KBM-7 (cell line): ENCODE measurements at regions not wholly inside any gene's neighbourhood (a gene's known extent, or its start where the extent isn't known, plus 50 kb on each side); places are given as distances from the start of the nearest gene placed in this dataset.
"Not testable (repeated sequence)": the region's sequence is repeated elsewhere in the genome, so short reads cannot be mapped to it uniquely, and the experiment has no call there.

Experiments
- DNase-seq: peaks from one replicate; pipeline ENCODE4 v3.0.0-alpha.2; 2015
- in situ Hi-C: fragments of 300-500 bp; cut with MboI; formaldehyde crosslinking; loops from 2 replicates; pipeline ENCODE4 v1.14.3; 2020; ENCODE audit warnings: low sequenced_read_pairs, low pct_unique_long_range_greater_than_20kb, mixed read lengths

GRCh38 chr9:26527931-26528330 is 364.7 kb downstream of the CAAP1 start:
- peak; percentile 57 for DNase-seq
- in situ Hi-C loops, result no loop called here

GRCh38 chr9:26524267-26524666 is 368.3 kb downstream of the CAAP1 start:
- no peak for DNase-seq
- in situ Hi-C loops, result no loop called here

GRCh38 chr9:26523577-26523976 is 369.0 kb downstream of the CAAP1 start:
- in situ Hi-C loops, result no loop called here
- no peak for DNase-seq

- DNase-seq, result no peak
- in situ Hi-C loops, result no loop called here
Observed at GRCh38 chr9:26520141-26520540, 372.5 kb downstream of the CAAP1 start.

GRCh38 chr9:26516773-26517343 is 375.7 kb downstream of the CAAP1 start:
- DNase-seq, result no peak
- in situ Hi-C loops, result no loop called here

- no peak for DNase-seq
- in situ Hi-C loops, result no loop called here
Observed at GRCh38 chr9:26513730-26514129, 378.9 kb downstream of the CAAP1 start.

- in situ Hi-C loops, result no loop called here
- no peak for DNase-seq
Observed at GRCh38 chr9:26510137-26510536, 382.5 kb downstream of the CAAP1 start.

- no peak for DNase-seq
- in situ Hi-C loops, result no loop called here
Observed at GRCh38 chr9:26508897-26509296, 383.7 kb downstream of the CAAP1 start.

GRCh38 chr9:26504057-26504456 is 388.5 kb downstream of the CAAP1 start:
- in situ Hi-C loops, result no loop called here
- DNase-seq, result no peak

- no peak for DNase-seq
- in situ Hi-C loops, result no loop called here
Observed at GRCh38 chr9:26502311-26502710, 390.3 kb downstream of the CAAP1 start.

GRCh38 chr9:26500471-26500870 is 392.1 kb downstream of the CAAP1 start:
- no peak for DNase-seq
- in situ Hi-C loops, result no loop called here

GRCh38 chr9:26492608-26493521 is 399.7 kb downstream of the CAAP1 start:
- in situ Hi-C loops, DNase-seq: not testable (repeated sequence)

GRCh38 chr9:26491922-26492607 is 400.5 kb downstream of the CAAP1 start:
- in situ Hi-C loops, DNase-seq: not testable (repeated sequence)

GRCh38 chr9:26483991-26484390 is 408.6 kb downstream of the CAAP1 start:
- in situ Hi-C loops, result no loop called here
- DNase-seq, result no peak

GRCh38 chr9:26477963-26478362 is 414.6 kb downstream of the CAAP1 start:
- no peak for DNase-seq
- in situ Hi-C loops, result no loop called here

- DNase-seq, result no peak
- in situ Hi-C loops, result no loop called here
Observed at GRCh38 chr9:26471261-26471660, 421.3 kb downstream of the CAAP1 start.

GRCh38 chr9:26470284-26470683 is 422.3 kb downstream of the CAAP1 start:
- in situ Hi-C loops, result no loop called here
- no peak for DNase-seq

GRCh38 chr9:26463837-26464236 is 428.8 kb downstream of the CAAP1 start:
- DNase-seq, result no peak
- in situ Hi-C loops, result no loop called here

GRCh38 chr9:26462751-26463150 is 429.9 kb downstream of the CAAP1 start:
- in situ Hi-C loops, result no loop called here
- DNase-seq, result no peak

GRCh38 chr9:26462213-26462612 is 430.4 kb downstream of the CAAP1 start:
- DNase-seq, result peak; percentile 3
- in situ Hi-C loops, result no loop called here
